OCI-LY3 (cell line): ENCODE measurements at regions not wholly inside any gene's neighbourhood (a gene's known extent, or its start where the extent isn't known, plus 50 kb on each side); places are given as distances from the start of the nearest gene placed in this dataset.

ENCODE experiments used
- H2AFZ ChIP-seq: fragments of 200-600, 300-600 bp; shearing (Covaris generic); 2 replicates; pipeline ENCODE4 v1.6.0; 2014; ENCODE audit warnings: antibody characterized with exemption, low read depth, low read length
- H3K27ac ChIP-seq: fragments of 200-600, 300-600 bp; sonication (generic); 2 replicates; pipeline ENCODE4 v1.5.1; 2014; ENCODE audit warnings: mild to moderate bottlenecking, low read length, moderate library complexity, mixed read lengths
- H3K27me3 ChIP-seq: fragments of 200-600, 300-600 bp; sonication (generic); 2 replicates; pipeline ENCODE4 v1.6.1; 2014; ENCODE audit warnings: low read depth, low read length, mixed read lengths
- H3K36me3 ChIP-seq: fragments of 200-600, 300-600 bp; sonication (generic); replicated peaks from 2 replicates; pipeline ENCODE3; 2014; ENCODE audit warnings: low read depth, low read length, mixed read lengths
- H3K4me1 ChIP-seq: fragments of 300-600, 200-600 bp; sonication (generic); 2 replicates; pipeline ENCODE4 v1.6.1; 2014; ENCODE audit warnings: low read length, mixed read lengths
- H3K4me2 ChIP-seq: fragments of 200-600, 300-600 bp; sonication (generic); 2 replicates; pipeline ENCODE4 v1.6.1; 2014; ENCODE audit warnings: low read length, mixed read lengths
- H3K4me3 ChIP-seq: fragments of 300-600, 200-600 bp; sonication (generic); 2 replicates; pipeline ENCODE4 v1.5.1; 2014; ENCODE audit warnings: antibody characterized with exemption, mild to moderate bottlenecking, low read length, moderate library complexity
- H3K79me2 ChIP-seq: fragments of 300-600, 200-600 bp; shearing (Covaris generic); 2 replicates; pipeline ENCODE4 v1.6.1; 2014; ENCODE audit warnings: mild to moderate bottlenecking, low read length, mixed read lengths
- H3K9ac ChIP-seq: fragments of 300-600, 200-600 bp; shearing (Covaris generic); 2 replicates; pipeline ENCODE4 v1.6.0; 2014; ENCODE audit warnings: mild to moderate bottlenecking, low read length, moderate library complexity
- H3K9me3 ChIP-seq: fragments of 200-600, 300-600 bp; shearing (Covaris generic); 2 replicates; pipeline ENCODE4 v1.6.1; 2014; ENCODE audit warnings: low read length, mixed read lengths; ENCODE audit not compliant: insufficient read depth
- H4K20me1 ChIP-seq: fragments of 200-600, 300-600 bp; sonication (generic); 2 replicates; pipeline ENCODE4 v1.6.1; 2016; ENCODE audit warnings: low read length, mixed read lengths; ENCODE audit not compliant: insufficient read depth
- CTCF ChIP-seq: fragments of 200-600, 300-600 bp; sonication (generic); IDR thresholded peaks from 2 replicates; pipeline ENCODE4 v1.5.1; 2014; ENCODE audit warnings: antibody characterized with exemption, low read length, low read depth
- EZH2phosphoT487 ChIP-seq: fragments of 200-600 bp; shearing (Covaris generic); IDR thresholded peaks from 2 replicates; pipeline ENCODE4 v1.6.1; 2018; ENCODE audit warnings: antibody characterized with exemption, mixed run types, low read depth

DNA sequence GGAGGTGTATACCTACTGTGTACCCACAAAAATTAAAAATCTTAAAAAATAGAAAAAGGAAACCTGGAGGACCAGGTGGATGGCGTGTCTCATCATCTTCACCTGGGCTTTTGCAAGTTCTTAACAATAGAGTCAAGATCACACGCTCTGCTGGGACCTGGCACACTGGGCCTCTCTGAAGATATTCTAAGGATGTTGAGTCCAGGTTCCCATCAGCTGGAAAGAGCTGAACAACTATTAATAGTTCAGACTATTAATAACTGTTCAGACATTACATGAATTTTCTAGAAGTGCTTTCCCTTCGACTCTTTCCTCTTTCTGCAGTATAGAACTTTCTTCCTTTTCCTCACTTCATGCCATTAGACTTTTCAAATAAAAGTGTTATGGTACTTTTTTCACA is 320.2 kb upstream of the IL12A start:
- Histone ChIP-seq H3K4me1 (no peaks in the 10 kb centered on the region), H3K4me2 (no peak overlapping the region), H3K9ac (no peak overlapping the region), H3K27me3 (peaks cover 10% of the 10 kb centered on the region; the same call in 1 of the 2 replicates), H3K4me3 (no peak overlapping the region), H3K79me2 (no peaks in the 10 kb centered on the region), H2AFZ (no peak overlapping the region), H3K36me3 (no peaks in the 10 kb centered on the region), H3K9me3 (no peaks in the 10 kb centered on the region), H4K20me1 (no peaks in the 10 kb centered on the region), H3K27ac (no peak overlapping the region)
- TF ChIP-seq EZH2phosphoT487 = no peak
- TF ChIP-seq CTCF = no peak

- H3K36me3 ChIP-seq = no peaks in the 10 kb centered on the region
- H3K4me3 ChIP-seq = no peak overlapping the region
- no peaks in the 10 kb centered on the region for H3K9me3 ChIP-seq
- H3K9ac ChIP-seq = no peak overlapping the region
- no peaks in the 10 kb centered on the region for H4K20me1 ChIP-seq
- H3K27ac ChIP-seq = no peak overlapping the region
- H3K27me3 ChIP-seq = peaks cover 10% of the 10 kb centered on the region; the same call in 1 of the 2 replicates
- no peaks in the 10 kb centered on the region for H3K4me1 ChIP-seq
- no peak overlapping the region for H3K4me2 ChIP-seq
- no peak overlapping the region for H2AFZ ChIP-seq
- H3K79me2 ChIP-seq = no peaks in the 10 kb centered on the region
- no peak for TF ChIP-seq CTCF
- TF ChIP-seq EZH2phosphoT487 = no peak
Measured at GRCh38 chr3:159668990-159669476, 319.6 kb upstream of the IL12A start.

GRCh38 chr3:159669766-159670165 is 318.9 kb upstream of the IL12A start:
- H3K27me3 ChIP-seq = peaks cover 10% of the 10 kb centered on the region; the same call in 1 of the 2 replicates
- no peak overlapping the region for H3K9ac ChIP-seq
- H3K36me3 ChIP-seq = no peaks in the 10 kb centered on the region
- no peaks in the 10 kb centered on the region for H3K9me3 ChIP-seq
- TF ChIP-seq CTCF = no peak
- no peak for TF ChIP-seq EZH2phosphoT487
- no peak overlapping the region for H2AFZ ChIP-seq
- no peak overlapping the region for H3K27ac ChIP-seq
- no peaks in the 10 kb centered on the region for H3K4me1 ChIP-seq
- H3K4me2 ChIP-seq = no peak overlapping the region
- H3K79me2 ChIP-seq = no peaks in the 10 kb centered on the region
- H4K20me1 ChIP-seq = no peaks in the 10 kb centered on the region
- no peak overlapping the region for H3K4me3 ChIP-seq

DNA sequence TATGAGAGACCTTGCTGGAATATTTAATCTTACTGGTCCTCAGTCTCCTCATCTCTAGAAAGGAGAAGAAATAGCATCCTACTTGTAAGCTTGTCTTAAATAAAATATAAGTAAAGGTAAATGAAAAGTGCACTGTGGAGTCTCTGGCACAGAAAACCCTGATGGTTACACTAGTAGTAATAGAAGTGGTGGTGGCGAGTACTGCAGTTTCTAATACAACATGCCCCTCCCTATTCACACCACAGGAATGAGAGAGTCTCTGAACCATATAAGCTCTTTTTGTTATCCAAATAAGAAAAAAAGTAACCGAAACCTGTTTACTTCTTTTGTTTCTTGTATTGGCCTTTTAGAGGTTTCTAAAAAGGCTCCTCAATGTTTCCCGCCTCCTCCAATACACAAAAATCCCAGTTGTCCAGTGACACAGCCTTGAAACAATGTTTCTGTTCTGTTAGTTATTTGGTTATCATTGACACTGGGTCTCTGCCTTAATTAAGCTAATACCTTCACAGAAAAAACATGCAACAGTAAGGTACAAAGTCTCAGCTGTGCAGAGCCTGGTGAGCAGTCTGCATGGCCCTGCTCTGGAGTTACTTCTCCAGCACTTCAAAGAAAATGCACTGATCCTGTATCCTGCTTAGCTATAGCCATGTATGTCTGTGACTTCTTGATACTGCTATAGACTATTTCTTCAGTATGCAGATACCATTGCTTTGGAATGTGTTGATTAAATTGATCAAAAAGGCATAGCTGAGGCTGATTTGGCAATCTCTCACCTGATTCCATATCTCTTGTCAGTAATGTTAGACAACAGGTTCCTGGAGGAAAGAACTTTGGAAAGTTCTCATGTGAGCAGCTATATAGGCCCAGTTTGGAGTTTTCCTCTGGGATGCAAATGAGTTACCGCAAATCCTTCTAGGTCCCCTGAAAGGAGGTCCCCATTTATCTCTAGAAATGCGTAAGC is 315.6 kb upstream of the IL12A start:
- no peaks in the 10 kb centered on the region for H3K79me2 ChIP-seq
- no peaks in the 10 kb centered on the region for H3K9me3 ChIP-seq
- H3K27ac ChIP-seq = no peak overlapping the region
- H3K4me1 ChIP-seq = no peaks in the 10 kb centered on the region
- no peak overlapping the region for H3K9ac ChIP-seq
- no peak overlapping the region for H2AFZ ChIP-seq
- H3K4me3 ChIP-seq = no peak overlapping the region
- H3K27me3 ChIP-seq = peaks cover 10% of the 10 kb centered on the region; the same call in 1 of the 2 replicates
- no peaks in the 10 kb centered on the region for H4K20me1 ChIP-seq
- no peak for TF ChIP-seq CTCF
- no peak for TF ChIP-seq EZH2phosphoT487
- no peak overlapping the region for H3K4me2 ChIP-seq
- H3K36me3 ChIP-seq = no peaks in the 10 kb centered on the region
